A549 (cell line): ENCODE measurements at regions not wholly inside any gene's neighbourhood (a gene's known extent, or its start where the extent isn't known, plus 50 kb on each side); places are given as distances from the start of the nearest gene placed in this dataset.

Source experiments
- ATAC-seq, 2 experiments: fragments of 200-7000 bp in 1 of 2; fragments of >200 bp in 1 of 2; cut with Nextera tagmentation in 1 of 2; cut with Tn5 transposase in 1 of 2; 3 replicates each; pipeline versions ENCODE4 v1.8.0 to v1.9.1; 2018 to 2020; ENCODE audit warnings: mild to moderate bottlenecking in 1 of 2, moderate library complexity in 1 of 2
- CTCF ChIA-PET: fragments of 300-600 bp; sonication (Branson Sonifier 250); formaldehyde crosslinking; extraction: SDS; loops from one replicate; lab custom pipeline; 2021; ENCODE audit warnings: antibody characterized with exemption, inconsistent platforms; lab: Yijun Ruan, JAX
- POLR2A ChIA-PET: fragments of 350-600 bp; formaldehyde crosslinking; extraction: SDS; loops from one replicate; lab custom pipeline; 2021; ENCODE audit warnings: antibody characterized with exemption, inconsistent platforms; lab: Yijun Ruan, JAX
- DNase-seq, 2 experiments: peaks; one replicate each; pipeline versions ENCODE4 v3.0.0 to v3.0.0-alpha.2; 2011 to 2016; ENCODE audit warnings: low read depth in 1 of 2, low spot score in 1 of 2
- FAIRE-seq: peaks from 2 replicates; lab custom pipeline; 2011; peaks lifted over from hg19 to GRCh38; lab: Jason Lieb, UNC
- H3K27ac ChIP-seq, 2 experiments: fragments of >200 bp; sonication (Bioruptor Twin); formaldehyde crosslinking; 3 replicates each; pipeline ENCODE4 v1.5.1; 2016 to 2017
- H3K4me1 ChIP-seq: fragments of >200 bp; sonication (Bioruptor Twin); formaldehyde crosslinking; 3 replicates; pipeline ENCODE4 v1.6.1; 2016
- H3K4me2 ChIP-seq: fragments of >200 bp; sonication (Bioruptor Twin); formaldehyde crosslinking; 3 replicates; pipeline ENCODE4 v1.6.1; 2016
- H3K4me3 ChIP-seq: fragments of >200 bp; sonication (Bioruptor Twin); formaldehyde crosslinking; 3 replicates; pipeline ENCODE4 v1.5.1; 2016
- H3K9me3 ChIP-seq: fragments of >200 bp; sonication (Bioruptor Twin); formaldehyde crosslinking; 3 replicates; pipeline ENCODE4 v1.6.1; 2016
- CHD2 ChIP-seq: fragments of 150-350 bp; IDR thresholded peaks from 2 replicates; pipeline ENCODE4 v1.6.1; 2014; ENCODE audit warnings: low read length; ENCODE audit not compliant: partially characterized antibody
- CHD4 ChIP-seq: fragments of 200-600 bp; sonication (generic); IDR thresholded peaks from 2 replicates; pipeline ENCODE4 v1.6.1; 2016; ENCODE audit warnings: antibody characterized with exemption, mild to moderate bottlenecking, borderline replicate concordance
- EHF ChIP-seq: fragments of 250-450 bp; sonication (Bioruptor Pico); IDR thresholded peaks from 2 replicates; pipeline ENCODE4 v1.5.0; 2020; ENCODE audit warnings: mild to moderate bottlenecking
- EHMT2 ChIP-seq: fragments of 200-600 bp; sonication (generic); IDR thresholded peaks from 2 replicates; pipeline ENCODE4 v1.6.1; 2016; ENCODE audit warnings: antibody characterized with exemption, low read depth, mild to moderate bottlenecking, moderate library complexity
- EP300 ChIP-seq, 2 experiments: fragments of >200 bp; sonication (Bioruptor Twin); formaldehyde crosslinking; IDR thresholded peaks; 2 replicates in 1 of 2; 3 replicates in 1 of 2; pipeline ENCODE4 v1.6.1; 2016 to 2017
- ESRRA ChIP-seq: fragments of 150-350 bp; IDR thresholded peaks from 2 replicates; pipeline ENCODE4 v1.6.1; 2014; ENCODE audit warnings: mild to moderate bottlenecking, low read length, borderline replicate concordance
- FOSB ChIP-seq: fragments of 250-450 bp; sonication (Bioruptor Pico); IDR thresholded peaks from 2 replicates; pipeline ENCODE4 v1.5.0; 2020; ENCODE audit warnings: mild to moderate bottlenecking, moderate library complexity
- FOXS1 ChIP-seq: fragments of 250-450 bp; sonication (Bioruptor Pico); IDR thresholded peaks from 2 replicates; pipeline ENCODE4 v1.5.0; 2020; ENCODE audit warnings: mild to moderate bottlenecking, moderate library complexity
- HDAC2 ChIP-seq: fragments of 200-600 bp; sonication (generic); IDR thresholded peaks from 2 replicates; pipeline ENCODE4 v1.6.1; 2016
- HOXB13 ChIP-seq: fragments of 250-450 bp; sonication (Bioruptor Pico); IDR thresholded peaks from 2 replicates; pipeline ENCODE4 v1.5.0; 2020; ENCODE audit warnings: low read depth, mild to moderate bottlenecking, moderate library complexity
- KDM5A ChIP-seq: fragments of 200-600 bp; sonication (generic); IDR thresholded peaks from 2 replicates; pipeline ENCODE4 v1.6.1; 2016; ENCODE audit warnings: antibody characterized with exemption, mild to moderate bottlenecking
- MAFK ChIP-seq: fragments of 450-650 bp; IDR thresholded peaks from 2 replicates; pipeline ENCODE4 v1.6.1; 2014; ENCODE audit not compliant: partially characterized antibody
- MAX ChIP-seq: IDR thresholded peaks from 2 replicates; pipeline ENCODE4 v1.6.1; 2012
- MAZ ChIP-seq: fragments of 150-350 bp; IDR thresholded peaks from 2 replicates; pipeline ENCODE4 v1.6.1; 2014; ENCODE audit warnings: antibody characterized with exemption, low read depth, low read length, borderline replicate concordance
- MYC ChIP-seq: IDR thresholded peaks from 2 replicates; pipeline ENCODE4 v1.6.1; 2012; ENCODE audit warnings: mild to moderate bottlenecking, inconsistent platforms, low read length, improper control_type of control experiment, borderline replicate concordance
- NFE2L2 ChIP-seq: fragments of 150-350 bp; conservative IDR thresholded peaks from 2 replicates; pipeline ENCODE4 v1.6.1; 2014; ENCODE audit warnings: low read length
- PBX3 ChIP-seq: IDR thresholded peaks from 2 replicates; pipeline ENCODE4 v1.6.1; 2012
- POLR2A ChIP-seq: IDR thresholded peaks from 2 replicates; pipeline ENCODE4 v1.6.1; 2012; ENCODE audit warnings: mild to moderate bottlenecking, low read length
- RARB ChIP-seq: fragments of 250-450 bp; sonication (Bioruptor Pico); IDR thresholded peaks from 2 replicates; pipeline ENCODE4 v1.8.0; 2021; ENCODE audit warnings: mild to moderate bottlenecking, moderate library complexity
- RFX5 ChIP-seq: fragments of 450-650 bp; IDR thresholded peaks from 2 replicates; pipeline ENCODE4 v1.7.1; 2014; ENCODE audit warnings: antibody characterized with exemption, mild to moderate bottlenecking, moderate library complexity
- SMC3 ChIP-seq: fragments of >200 bp; sonication (Bioruptor Twin); formaldehyde crosslinking; IDR thresholded peaks from 3 replicates; pipeline ENCODE4 v1.6.1; 2018; ENCODE audit warnings: inconsistent platforms
- TFCP2L1 ChIP-seq: fragments of 250-450 bp; sonication (Bioruptor Pico); IDR thresholded peaks from 2 replicates; pipeline ENCODE4 v1.5.0; 2021; ENCODE audit warnings: mild to moderate bottlenecking
- ZC3H11A ChIP-seq: fragments of 450-650 bp; IDR thresholded peaks from 2 replicates; pipeline ENCODE4 v1.6.1; 2014; ENCODE audit warnings: antibody characterized with exemption, mild to moderate bottlenecking
- WGBS: methylation state at CpG from one replicate; pipeline ENCODE4 v1.1.6; 2017; ENCODE audit errors: missing lambda C conversion rate; 5-methylcytosine and 5-hydroxymethylcytosine counted together
- TF ChIP-seq, protein P1 (sequence below): fragments of >200 bp; sonication (Bioruptor Twin); formaldehyde crosslinking; IDR thresholded peaks from 3 replicates; pipeline ENCODE4 v1.6.1; 2016
- TF ChIP-seq, protein P2 (sequence below): fragments of >200 bp; sonication (Bioruptor Twin); formaldehyde crosslinking; IDR thresholded peaks from 3 replicates; pipeline ENCODE4 v1.5.1; 2016
- TF ChIP-seq, protein P3 (sequence below): fragments of 250-450 bp; sonication (Bioruptor Pico); IDR thresholded peaks from 2 replicates; pipeline ENCODE4 v1.5.0; 2020; ENCODE audit warnings: low read depth, mild to moderate bottlenecking, moderate library complexity
- TF ChIP-seq, protein P4 (sequence below): fragments of >200 bp; sonication (Bioruptor Twin); formaldehyde crosslinking; IDR thresholded peaks from 2 replicates; pipeline ENCODE4 v1.6.1; 2016
- TF ChIP-seq, protein P5 (sequence below): fragments of 150-350 bp; IDR thresholded peaks from 2 replicates; pipeline ENCODE4 v1.6.1; 2014; ENCODE audit warnings: low read depth, mild to moderate bottlenecking, low read length
- TF ChIP-seq, protein P6 (sequence below): IDR thresholded peaks from 2 replicates; pipeline ENCODE4 v1.6.1; 2012; ENCODE audit warnings: low read depth, borderline replicate concordance

DNA sequence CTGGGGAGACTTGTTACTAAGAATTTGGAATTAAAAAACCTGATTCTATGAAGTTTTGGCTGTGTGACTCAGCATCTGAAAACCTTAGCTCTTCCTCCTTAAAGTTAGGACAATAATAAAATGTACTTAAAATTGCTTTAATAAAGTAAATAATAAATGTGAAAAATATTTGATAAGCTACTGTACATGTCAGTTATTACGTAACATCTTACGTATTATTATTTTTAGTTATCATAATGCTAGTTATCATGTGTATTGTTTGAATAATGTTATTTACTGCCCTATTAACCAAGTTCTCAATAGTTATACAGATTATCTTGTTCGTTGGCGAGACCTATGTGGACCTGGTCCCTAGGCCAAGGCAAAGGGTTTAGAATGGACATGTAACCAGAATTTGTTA is 449.2 kb upstream of the ADGRL3 start:
- DNase-seq (no peak), ATAC-seq (no peak), FAIRE-seq (no peak)
- Histone ChIP-seq H3K4me2 (no peak overlapping the region), H3K4me1 (no peaks in the 10 kb centered on the region), H3K27ac (no peak overlapping the region), H3K4me3 (no peak overlapping the region), H3K9me3 (no peaks in the 10 kb centered on the region)
- POLR2A ChIA-PET, result no interaction called here
- 55% methylated on average over 4 of the region's 4 CpGs for WGBS
- CTCF ChIA-PET, result no interaction called here
- no peak for TF ChIP-seq MAFK
- TF ChIP-seq KDM5A, result no peak
- TF ChIP-seq POLR2A, result no peak
- no peak for TF ChIP-seq EHF (CRISPR knock-in tag)
- TF ChIP-seq, protein P1, sequence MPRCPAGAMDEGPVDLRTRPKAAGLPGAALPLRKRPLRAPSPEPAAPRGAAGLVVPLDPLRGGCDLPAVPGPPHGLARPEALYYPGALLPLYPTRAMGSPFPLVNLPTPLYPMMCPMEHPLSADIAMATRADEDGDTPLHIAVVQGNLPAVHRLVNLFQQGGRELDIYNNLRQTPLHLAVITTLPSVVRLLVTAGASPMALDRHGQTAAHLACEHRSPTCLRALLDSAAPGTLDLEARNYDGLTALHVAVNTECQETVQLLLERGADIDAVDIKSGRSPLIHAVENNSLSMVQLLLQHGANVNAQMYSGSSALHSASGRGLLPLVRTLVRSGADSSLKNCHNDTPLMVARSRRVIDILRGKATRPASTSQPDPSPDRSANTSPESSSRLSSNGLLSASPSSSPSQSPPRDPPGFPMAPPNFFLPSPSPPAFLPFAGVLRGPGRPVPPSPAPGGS, result no peak
- TF ChIP-seq EHMT2, result no peak
- TF ChIP-seq CHD4, result no peak
- TF ChIP-seq, protein P2, sequence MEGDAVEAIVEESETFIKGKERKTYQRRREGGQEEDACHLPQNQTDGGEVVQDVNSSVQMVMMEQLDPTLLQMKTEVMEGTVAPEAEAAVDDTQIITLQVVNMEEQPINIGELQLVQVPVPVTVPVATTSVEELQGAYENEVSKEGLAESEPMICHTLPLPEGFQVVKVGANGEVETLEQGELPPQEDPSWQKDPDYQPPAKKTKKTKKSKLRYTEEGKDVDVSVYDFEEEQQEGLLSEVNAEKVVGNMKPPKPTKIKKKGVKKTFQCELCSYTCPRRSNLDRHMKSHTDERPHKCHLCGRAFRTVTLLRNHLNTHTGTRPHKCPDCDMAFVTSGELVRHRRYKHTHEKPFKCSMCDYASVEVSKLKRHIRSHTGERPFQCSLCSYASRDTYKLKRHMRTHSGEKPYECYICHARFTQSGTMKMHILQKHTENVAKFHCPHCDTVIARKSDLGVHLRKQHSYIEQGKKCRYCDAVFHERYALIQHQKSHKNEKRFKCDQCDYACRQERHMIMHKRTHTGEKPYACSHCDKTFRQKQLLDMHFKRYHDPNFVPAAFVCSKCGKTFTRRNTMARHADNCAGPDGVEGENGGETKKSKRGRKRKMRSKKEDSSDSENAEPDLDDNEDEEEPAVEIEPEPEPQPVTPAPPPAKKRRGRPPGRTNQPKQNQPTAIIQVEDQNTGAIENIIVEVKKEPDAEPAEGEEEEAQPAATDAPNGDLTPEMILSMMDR, result no peak
- no peak for TF ChIP-seq NFE2L2
- no peak for TF ChIP-seq MAZ
- TF ChIP-seq HDAC2, result no peak
- TF ChIP-seq, protein P3, sequence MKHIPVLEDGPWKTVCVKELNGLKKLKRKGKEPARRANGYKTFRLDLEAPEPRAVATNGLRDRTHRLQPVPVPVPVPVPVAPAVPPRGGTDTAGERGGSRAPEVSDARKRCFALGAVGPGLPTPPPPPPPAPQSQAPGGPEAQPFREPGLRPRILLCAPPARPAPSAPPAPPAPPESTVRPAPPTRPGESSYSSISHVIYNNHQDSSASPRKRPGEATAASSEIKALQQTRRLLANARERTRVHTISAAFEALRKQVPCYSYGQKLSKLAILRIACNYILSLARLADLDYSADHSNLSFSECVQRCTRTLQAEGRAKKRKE (CRISPR knock-in tag), result no peak
- TF ChIP-seq CHD2, result no peak
- TF ChIP-seq EP300 (IDR thresholded peaks at IDR 0.05), result no peak
- TF ChIP-seq ZC3H11A, result no peak
- no peak for TF ChIP-seq FOXS1 (CRISPR knock-in tag)
- TF ChIP-seq, protein P4, sequence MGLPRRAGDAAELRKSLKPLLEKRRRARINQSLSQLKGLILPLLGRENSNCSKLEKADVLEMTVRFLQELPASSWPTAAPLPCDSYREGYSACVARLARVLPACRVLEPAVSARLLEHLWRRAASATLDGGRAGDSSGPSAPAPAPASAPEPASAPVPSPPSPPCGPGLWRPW, result no peak
- no peak for TF ChIP-seq FOSB
- no peak for TF ChIP-seq HOXB13
- no peak for TF ChIP-seq TFCP2L1 (CRISPR knock-in tag)

GRCh38 chr4:60757986-60758680 is 442.0 kb upstream of the ADGRL3 start:
- DNase-seq, result no peak
- no peak overlapping the region for H3K4me2 ChIP-seq
- no peak overlapping the region for H3K27ac ChIP-seq
- CTCF ChIA-PET, result no interaction called here
- ATAC-seq, result no peak
- POLR2A ChIA-PET, result no interaction called here
- 3% methylated on average over 1 of the region's 1 CpG for WGBS
- H3K9me3 ChIP-seq, result no peaks in the 10 kb centered on the region
- no peaks in the 10 kb centered on the region for H3K4me1 ChIP-seq
- FAIRE-seq, result no peak
- H3K4me3 ChIP-seq, result no peak overlapping the region
- TF ChIP-seq SMC3 (no peak), NFE2L2 (no peak), RARB (no peak), PBX3 (no peak), MAX (no peak), MYC (no peak), EHMT2 (no peak), CHD4 (no peak), RFX5 (no peak), ZC3H11A (no peak), EP300 (IDR thresholded peaks at IDR 0.05) (no peak), ESRRA (no peak)
- TF ChIP-seq, protein P5, sequence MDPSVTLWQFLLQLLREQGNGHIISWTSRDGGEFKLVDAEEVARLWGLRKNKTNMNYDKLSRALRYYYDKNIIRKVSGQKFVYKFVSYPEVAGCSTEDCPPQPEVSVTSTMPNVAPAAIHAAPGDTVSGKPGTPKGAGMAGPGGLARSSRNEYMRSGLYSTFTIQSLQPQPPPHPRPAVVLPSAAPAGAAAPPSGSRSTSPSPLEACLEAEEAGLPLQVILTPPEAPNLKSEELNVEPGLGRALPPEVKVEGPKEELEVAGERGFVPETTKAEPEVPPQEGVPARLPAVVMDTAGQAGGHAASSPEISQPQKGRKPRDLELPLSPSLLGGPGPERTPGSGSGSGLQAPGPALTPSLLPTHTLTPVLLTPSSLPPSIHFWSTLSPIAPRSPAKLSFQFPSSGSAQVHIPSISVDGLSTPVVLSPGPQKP, result no peak
- TF ChIP-seq, protein P6, sequence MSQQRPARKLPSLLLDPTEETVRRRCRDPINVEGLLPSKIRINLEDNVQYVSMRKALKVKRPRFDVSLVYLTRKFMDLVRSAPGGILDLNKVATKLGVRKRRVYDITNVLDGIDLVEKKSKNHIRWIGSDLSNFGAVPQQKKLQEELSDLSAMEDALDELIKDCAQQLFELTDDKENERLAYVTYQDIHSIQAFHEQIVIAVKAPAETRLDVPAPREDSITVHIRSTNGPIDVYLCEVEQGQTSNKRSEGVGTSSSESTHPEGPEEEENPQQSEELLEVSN, result no peak
- TF ChIP-seq, protein P2, result no peak
